ENCODE measurements at regions not wholly inside any gene's neighbourhood (a gene's known extent, or its start where the extent isn't known, plus 50 kb on each side); places are given as distances from the start of the nearest gene placed in this dataset.

- Histone ChIP-seq H3K9me3 (ENCODE audit: control insufficient read depth, insufficient read depth, low read depth, low read length) (no peaks in the 10 kb centered on the region), H3K4me1 (ENCODE audit: control insufficient read depth, insufficient read depth, low read length) (no peaks in the 10 kb centered on the region), H3K27me3 (ENCODE audit: control insufficient read depth, insufficient read depth, low read length) (0 out of 2 replicates have a peak, but pooled peaks cover 2% of the 10 kb centered on the region), H3K27ac (ENCODE audit: low read length) (no peak overlapping the region), H3K36me3 (ENCODE audit: control insufficient read depth, insufficient read depth, low read length) (no peaks in the 10 kb centered on the region), H3K4me3 (ENCODE audit: low read depth in 2 of 2, low read length in 2 of 2) (no peak overlapping the region)
- intact Hi-C loops (cut with micrococcal nuclease; ENCODE audit: unreplicated experiment): loop anchor here (5.0 kb wide), 2 partner anchors 425 to 1210 kb away; partner anchors contain the start of gene BTG1
- ATAC-seq (no peak), DNase-seq (ENCODE audit: low read depth, low spot score) (no peak)
- ChIA-PET POLR2A (no interaction called here), CTCF (no interaction called here)
- TF ChIP-seq TCF7L2 (IDR thresholded peaks at IDR 0.05; ENCODE audit: low read depth, low read length) (no peak), CTCF (IDR thresholded peaks at IDR 0.05) (no peak), SIN3A (IDR thresholded peaks at IDR 0.05; ENCODE audit: borderline replicate concordance, insufficient read depth, low read depth, low read length) (no peak), REST (IDR thresholded peaks at IDR 0.05; ENCODE audit: insufficient read depth in 1 of 2, low read depth in 2 of 2, low read length in 1 of 2) (no peak), POLR2AphosphoS5 (IDR thresholded peaks at IDR 0.05; ENCODE audit: low read depth, low read length) (no peak)
- in situ Hi-C loops (cut with HindIII; ENCODE audit: low pct_unique_long_range_greater_than_20kb, low sequenced_read_pairs): no loop called here
- no TSS peak for BruUV-seq (replicated peaks)
Observed at GRCh38 chr12:92571844-92572543, 130.8 kb upstream of the PLEKHG7 start.

- ATAC-seq (no peak), DNase-seq (ENCODE audit: low read depth, low spot score) (no peak)
- Histone ChIP-seq H3K27me3 (ENCODE audit: control insufficient read depth, insufficient read depth, low read length) (0 out of 2 replicates have a peak, but pooled peaks cover 2% of the 10 kb centered on the region), H3K36me3 (ENCODE audit: control insufficient read depth, insufficient read depth, low read length) (no peaks in the 10 kb centered on the region), H3K4me3 (ENCODE audit: low read depth in 2 of 2, low read length in 2 of 2) (no peak overlapping the region), H3K4me1 (ENCODE audit: control insufficient read depth, insufficient read depth, low read length) (no peaks in the 10 kb centered on the region), H3K9me3 (ENCODE audit: control insufficient read depth, insufficient read depth, low read depth, low read length) (no peaks in the 10 kb centered on the region), H3K27ac (ENCODE audit: low read length) (no peak overlapping the region)
- TF ChIP-seq CTCF (IDR thresholded peaks at IDR 0.05): no peak
- no peak for TF ChIP-seq POLR2AphosphoS5 (IDR thresholded peaks at IDR 0.05; ENCODE audit: low read depth, low read length)
- no peak for TF ChIP-seq TCF7L2 (IDR thresholded peaks at IDR 0.05; ENCODE audit: low read depth, low read length)
- TF ChIP-seq SIN3A (IDR thresholded peaks at IDR 0.05; ENCODE audit: borderline replicate concordance, insufficient read depth, low read depth, low read length): no peak
- TF ChIP-seq REST (IDR thresholded peaks at IDR 0.05; ENCODE audit: insufficient read depth in 1 of 2, low read depth in 2 of 2, low read length in 1 of 2): no peak
- ChIA-PET POLR2A (no interaction called here), CTCF (no interaction called here)
- intact Hi-C loops (cut with micrococcal nuclease; ENCODE audit: unreplicated experiment) (loop anchor here (5.0 kb wide), 2 partner anchors 424 to 1209 kb away; partner anchors contain the start of gene BTG1), in situ Hi-C loops (cut with HindIII; ENCODE audit: low pct_unique_long_range_greater_than_20kb, low sequenced_read_pairs) (no loop called here)
- no TSS peak for BruUV-seq (replicated peaks)
Observed at GRCh38 chr12:92571169-92571568, 131.6 kb upstream of the PLEKHG7 start.
